Stimulated activated naive CD8-positive, alpha-beta T cell treated with anti-CD3 and anti-CD28 coated beads, Interleukin-15, amount 100 ng/mL, for 72 hours (primary cell): ENCODE measurements at regions not wholly inside any gene's neighbourhood (a gene's known extent, or its start where the extent isn't known, plus 50 kb on each side); places are given as distances from the start of the nearest gene placed in this dataset.

ENCODE experiments used
- ATAC-seq: fragments of 150-1000 bp; cut with Tn5 transposase; 2 replicates; pipeline ENCODE4 v1.10.0; 2021; ENCODE audit warnings: mild to moderate bottlenecking, moderate library complexity
- DNase-seq, 2 donors: peaks; one replicate each; pipeline ENCODE4 v3.0.0; 2021 to 2022
- H3K27ac Mint-ChIP-seq, 2 donors: one replicate each; pipeline ENCODE4 v1.8.0; 2022; ENCODE audit warnings: mild to moderate bottlenecking in 2 of 2, mixed read lengths in 2 of 2, moderate library complexity in 2 of 2
- H3K27me3 Mint-ChIP-seq: one replicate; pipeline ENCODE4 v1.8.0; 2022; ENCODE audit warnings: mixed read lengths
- H3K4me1 Mint-ChIP-seq: one replicate; pipeline ENCODE4 v1.8.0; 2022; ENCODE audit warnings: mild to moderate bottlenecking, mixed read lengths
- H3K4me3 Mint-ChIP-seq, 2 donors: one replicate each; pipeline ENCODE4 v1.8.0; 2022; ENCODE audit warnings: mild to moderate bottlenecking in 2 of 2, mixed read lengths in 2 of 2, moderate library complexity in 1 of 2
- H3K9me3 Mint-ChIP-seq, 2 donors: one replicate each; pipeline ENCODE4 v1.8.0; 2022; ENCODE audit warnings: mixed read lengths in 2 of 2

DNA sequence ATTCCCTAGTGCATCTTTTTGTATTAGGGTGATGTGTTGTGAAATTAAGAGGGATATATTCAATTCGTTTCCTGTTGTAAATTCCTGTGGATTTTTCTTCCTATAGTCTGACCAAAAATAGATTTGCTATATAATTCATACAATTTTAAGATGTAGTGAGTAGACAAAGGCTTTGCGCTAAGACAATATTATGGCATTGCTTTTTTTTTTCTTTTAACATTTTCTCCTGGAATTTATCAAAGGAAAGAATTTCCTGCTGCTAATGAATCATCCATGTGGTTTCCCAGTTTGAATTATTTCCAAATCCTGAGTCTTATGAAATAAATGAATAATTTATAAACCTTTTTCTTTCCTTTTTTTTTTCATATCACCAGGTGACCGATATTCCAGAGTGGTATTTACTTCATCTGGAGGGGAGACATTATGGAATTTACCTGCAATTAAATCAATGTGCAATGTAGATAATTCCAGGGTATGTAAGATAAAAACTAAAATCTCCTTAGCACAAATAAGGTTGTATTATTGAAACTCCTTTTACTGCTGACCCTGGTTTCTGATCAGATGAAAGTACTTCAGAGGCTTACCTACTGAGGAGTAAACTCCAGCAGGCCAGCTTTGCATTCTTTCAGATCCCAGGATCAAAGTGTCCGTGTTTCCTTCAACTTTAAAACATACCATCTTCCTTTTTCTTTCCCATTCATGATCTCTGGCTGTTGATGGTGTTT is 148.4 kb downstream of the TLR5 start:
- H3K4me3 Mint-ChIP-seq: no peak overlapping the region
- no peak overlapping the region for H3K27ac Mint-ChIP-seq
- no peaks in the 10 kb centered on the region for H3K9me3 Mint-ChIP-seq
- H3K27me3 Mint-ChIP-seq: no peaks in the 10 kb centered on the region
- ATAC-seq (no peak), DNase-seq (no peak)
- H3K4me1 Mint-ChIP-seq: no peaks in the 10 kb centered on the region

DNA sequence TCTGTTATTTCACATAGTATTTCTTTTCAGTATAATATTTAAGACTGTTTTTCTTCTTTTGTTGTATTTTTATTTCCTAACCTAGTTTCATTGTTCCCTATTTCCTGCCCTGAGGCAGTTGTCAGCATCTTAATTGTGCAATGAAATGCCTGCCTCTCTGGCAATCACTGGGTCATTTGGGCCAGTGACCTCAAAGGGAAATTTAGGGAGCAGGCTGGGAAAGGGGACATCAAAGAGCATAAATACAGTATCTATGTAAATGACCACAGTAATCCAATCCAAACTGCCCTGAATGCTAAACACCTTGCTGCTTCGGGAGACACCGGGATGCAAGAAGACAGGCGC is 147.8 kb downstream of the TLR5 start:
- no peak overlapping the region for H3K27ac Mint-ChIP-seq
- no peak for DNase-seq
- no peaks in the 10 kb centered on the region for H3K9me3 Mint-ChIP-seq
- H3K27me3 Mint-ChIP-seq: no peaks in the 10 kb centered on the region
- H3K4me3 Mint-ChIP-seq: no peak overlapping the region
- no peaks in the 10 kb centered on the region for H3K4me1 Mint-ChIP-seq
- no peak for ATAC-seq

GRCh38 chr1:222995620-222996309 is 147.3 kb downstream of the TLR5 start:
- Mint-ChIP-seq H3K4me1 (no peaks in the 10 kb centered on the region), H3K9me3 (no peaks in the 10 kb centered on the region)

GRCh38 chr1:222996310-222996975 is 146.6 kb downstream of the TLR5 start:
- no peaks in the 10 kb centered on the region for H3K27me3 Mint-ChIP-seq
- DNase-seq (no peak), ATAC-seq (no peak)
- no peak overlapping the region for H3K27ac Mint-ChIP-seq
- H3K9me3 Mint-ChIP-seq: no peaks in the 10 kb centered on the region
- no peaks in the 10 kb centered on the region for H3K4me1 Mint-ChIP-seq
- H3K4me3 Mint-ChIP-seq: no peak overlapping the region

More at GRCh38 chr1:222995620-222996309, 147.3 kb downstream of the TLR5 start:
- Mint-ChIP-seq H3K27ac (no peak overlapping the region), H3K27me3 (no peaks in the 10 kb centered on the region), H3K4me3 (no peak overlapping the region)
- no peak for ATAC-seq
- DNase-seq: no peak

- Mint-ChIP-seq H3K4me3 (no peak overlapping the region), H3K9me3 (no peaks in the 10 kb centered on the region), H3K27me3 (no peaks in the 10 kb centered on the region), H3K4me1 (no peaks in the 10 kb centered on the region), H3K27ac (no peak overlapping the region)
- ATAC-seq: no peak
- no peak for DNase-seq
Observed at GRCh38 chr1:223000632-223001031, 142.4 kb downstream of the TLR5 start.

DNA sequence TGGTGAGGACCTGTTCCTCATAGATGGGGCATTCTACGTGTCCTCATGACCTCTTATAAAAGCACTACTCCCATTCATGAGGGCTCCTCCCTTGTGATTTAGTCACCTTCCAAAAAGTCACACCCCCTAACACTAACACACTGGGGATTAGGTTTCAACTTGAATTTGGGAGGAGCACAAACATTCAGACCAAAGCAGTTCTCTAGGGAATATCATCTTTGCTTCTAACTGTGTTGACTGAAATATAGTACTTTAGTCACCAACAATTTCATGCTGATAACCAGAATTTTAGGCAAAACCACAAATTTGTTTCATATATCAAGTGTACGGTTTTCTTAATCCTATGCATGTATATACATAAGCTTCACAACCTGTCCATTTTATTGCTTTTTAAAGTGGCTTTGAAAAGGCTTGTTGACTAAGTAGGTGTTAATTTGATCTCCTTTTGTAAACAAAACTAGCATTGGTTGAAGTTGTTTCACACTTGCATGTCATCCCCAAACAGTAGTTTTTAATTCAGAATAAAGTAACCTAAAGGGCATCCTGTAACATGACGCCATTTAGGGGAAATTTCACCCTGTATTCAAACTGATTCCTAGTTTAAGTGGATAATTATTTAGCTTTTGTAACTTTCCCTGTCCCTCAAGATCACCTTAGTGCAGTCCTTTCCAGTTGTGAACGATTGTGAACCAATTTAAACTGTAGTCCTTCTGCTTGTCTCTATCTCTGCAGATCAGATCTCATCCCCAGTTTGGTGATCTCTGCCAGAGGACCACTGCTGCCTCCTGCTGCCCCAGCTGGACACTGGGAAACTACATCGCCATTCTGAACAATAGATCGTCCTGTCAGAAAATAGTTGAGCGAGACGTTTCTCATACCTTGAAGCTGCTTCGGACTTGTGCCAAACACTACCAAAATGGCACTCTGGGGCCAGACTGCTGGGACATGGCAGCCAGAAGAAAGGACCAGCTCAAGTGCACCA is 141.1 kb downstream of the TLR5 start:
- Mint-ChIP-seq H3K9me3 (no peaks in the 10 kb centered on the region), H3K27ac (no peak overlapping the region), H3K4me1 (no peaks in the 10 kb centered on the region), H3K27me3 (no peaks in the 10 kb centered on the region), H3K4me3 (no peak overlapping the region)
- no peak for ATAC-seq
- no peak for DNase-seq

GRCh38 chr1:223003549-223003948 is 139.5 kb downstream of the TLR5 start:
- H3K4me3 Mint-ChIP-seq: no peak overlapping the region
- H3K9me3 Mint-ChIP-seq: no peaks in the 10 kb centered on the region
- ATAC-seq (no peak), DNase-seq (no peak)
- H3K27me3 Mint-ChIP-seq: no peaks in the 10 kb centered on the region
- no peak overlapping the region for H3K27ac Mint-ChIP-seq
- no peaks in the 10 kb centered on the region for H3K4me1 Mint-ChIP-seq

DNA sequence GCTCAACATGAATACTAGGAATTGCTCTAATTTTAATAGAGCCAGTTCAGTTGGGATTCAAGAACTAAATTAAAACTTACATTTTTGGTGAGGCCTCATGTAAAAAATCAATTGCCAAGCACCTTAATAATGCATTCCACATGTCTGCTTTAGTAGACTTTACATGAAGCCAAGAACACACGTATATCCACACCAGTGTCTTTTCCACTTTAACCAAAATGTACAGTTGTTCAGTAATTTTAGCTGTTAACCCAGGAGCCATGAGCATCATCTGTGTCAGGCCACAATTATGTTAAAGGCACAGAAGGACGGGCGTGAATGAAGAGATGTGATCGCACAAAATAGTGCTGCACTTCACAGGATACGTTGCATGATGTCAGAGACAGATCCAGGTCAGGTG is 136.7 kb downstream of the TLR5 start:
- no peak overlapping the region for H3K27ac Mint-ChIP-seq
- H3K9me3 Mint-ChIP-seq: no peaks in the 10 kb centered on the region
- no peak for DNase-seq
- H3K4me1 Mint-ChIP-seq: no peaks in the 10 kb centered on the region
- no peak for ATAC-seq
- no peak overlapping the region for H3K4me3 Mint-ChIP-seq
- H3K27me3 Mint-ChIP-seq: peaks cover 8% of the 10 kb centered on the region

- Mint-ChIP-seq H3K4me3 (no peak overlapping the region), H3K27me3 (peaks cover 9% of the 10 kb centered on the region), H3K9me3 (no peaks in the 10 kb centered on the region), H3K27ac (no peak overlapping the region), H3K4me1 (no peaks in the 10 kb centered on the region)
- DNase-seq (no peak), ATAC-seq (no peak)
Observed at GRCh38 chr1:223006917-223007648, 136.0 kb downstream of the TLR5 start.

GRCh38 chr1:223007935-223008334 is 135.1 kb downstream of the TLR5 start:
- H3K4me3 Mint-ChIP-seq: no peak overlapping the region
- no peak overlapping the region for H3K27ac Mint-ChIP-seq
- H3K27me3 Mint-ChIP-seq: peaks cover 10% of the 10 kb centered on the region
- no peak for ATAC-seq
- H3K4me1 Mint-ChIP-seq: no peaks in the 10 kb centered on the region
- H3K9me3 Mint-ChIP-seq: no peaks in the 10 kb centered on the region
- DNase-seq: no peak

GRCh38 chr1:223008808-223009207 is 134.2 kb downstream of the TLR5 start:
- ATAC-seq: no peak
- Mint-ChIP-seq H3K27ac (no peak overlapping the region), H3K4me3 (no peak overlapping the region), H3K27me3 (peaks cover 17% of the 10 kb centered on the region), H3K4me1 (no peaks in the 10 kb centered on the region), H3K9me3 (no peaks in the 10 kb centered on the region)
- DNase-seq: no peak

DNA sequence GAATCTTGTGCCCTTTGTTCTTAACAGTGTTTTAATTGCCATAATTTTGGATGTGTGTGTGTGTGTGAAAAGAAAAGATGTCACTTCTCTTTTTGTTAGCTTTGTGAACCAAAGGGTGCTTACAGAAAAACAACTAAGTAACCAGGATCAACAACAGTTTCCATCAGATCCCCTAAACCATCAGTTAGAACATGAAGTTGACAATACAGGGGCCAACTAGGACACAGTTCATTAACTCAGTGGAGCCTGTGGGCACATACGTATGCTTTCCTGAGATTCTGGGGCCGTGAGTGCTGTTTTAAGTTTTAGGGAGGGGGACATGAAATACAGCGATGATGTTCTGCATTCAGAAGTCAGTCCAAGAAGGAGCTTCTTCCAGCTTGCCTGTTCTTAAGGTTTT is 133.6 kb downstream of the TLR5 start:
- H3K9me3 Mint-ChIP-seq: no peaks in the 10 kb centered on the region
- H3K4me1 Mint-ChIP-seq: no peaks in the 10 kb centered on the region
- H3K27me3 Mint-ChIP-seq: peaks cover 17% of the 10 kb centered on the region
- H3K4me3 Mint-ChIP-seq: no peak overlapping the region
- H3K27ac Mint-ChIP-seq: no peak overlapping the region
- ATAC-seq (no peak), DNase-seq (no peak)

- ATAC-seq (no peak), DNase-seq (no peak)
- Mint-ChIP-seq H3K4me3 (no peak overlapping the region), H3K27ac (no peak overlapping the region), H3K27me3 (peaks cover 17% of the 10 kb centered on the region), H3K4me1 (no peaks in the 10 kb centered on the region), H3K9me3 (no peaks in the 10 kb centered on the region)
Observed at GRCh38 chr1:223010582-223011504, 132.2 kb downstream of the TLR5 start.

- DNase-seq: no peak
- ATAC-seq: no peak
- no peak overlapping the region for H3K27ac Mint-ChIP-seq
- peaks cover 17% of the 10 kb centered on the region for H3K27me3 Mint-ChIP-seq
- H3K4me3 Mint-ChIP-seq: no peak overlapping the region
- no peaks in the 10 kb centered on the region for H3K4me1 Mint-ChIP-seq
- no peaks in the 10 kb centered on the region for H3K9me3 Mint-ChIP-seq
Observed at GRCh38 chr1:223011505-223011856, 131.6 kb downstream of the TLR5 start.
